ENCODE measurements at regions not wholly inside any gene's neighbourhood (a gene's known extent, or its start where the extent isn't known, plus 50 kb on each side); places are given as distances from the start of the nearest gene placed in this dataset.

DNA sequence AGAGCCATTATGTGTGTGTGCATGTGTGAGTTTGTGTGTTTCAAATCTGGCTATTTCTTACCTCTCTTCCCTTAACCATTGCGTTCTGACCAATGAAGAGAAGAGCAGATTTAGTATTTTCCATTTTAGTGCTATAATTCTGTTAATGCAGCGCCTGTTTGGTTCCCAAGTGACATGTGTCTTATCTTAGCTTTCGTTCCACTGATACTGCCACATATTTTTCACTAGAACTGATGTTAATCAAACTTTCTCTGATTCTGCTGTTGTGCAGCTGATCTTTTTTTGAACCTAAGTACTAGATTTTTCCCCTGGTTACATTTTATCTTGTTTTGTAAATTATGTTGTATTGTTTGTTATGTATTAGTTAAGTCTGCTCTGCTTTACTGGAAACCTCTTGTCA, 152.9 kb upstream of the MID1 start:
- TF ChIP-seq POLR2A (IDR thresholded peaks at IDR 0.05; ENCODE audit: low read depth, low read length) (no peak), POLR2AphosphoS5 (IDR thresholded peaks at IDR 0.05; ENCODE audit: low read depth, low read length) (no peak), TAF1 (IDR thresholded peaks at IDR 0.05; ENCODE audit: borderline replicate concordance, low read depth, low read length) (no peak)
